Mesenchymal stem cell (in vitro differentiated cells and primary cell): ENCODE measurements at regions not wholly inside any gene's neighbourhood (a gene's known extent, or its start where the extent isn't known, plus 50 kb on each side); places are given as distances from the start of the nearest gene placed in this dataset.

Source experiments
- DNase-seq: peaks from one replicate; pipeline ENCODE4 v3.0.0-alpha.2; 2013
- H2AFZ ChIP-seq: one replicate; pipeline ENCODE4 v1.6.1; 2013; ENCODE audit warnings: low read depth, mild to moderate bottlenecking, control low read depth, inconsistent platforms, low read length, moderate library complexity
- H2AK5ac ChIP-seq: 2 replicates; pipeline ENCODE4 v1.6.1; 2013; ENCODE audit warnings: low read length, moderate library complexity, mild to moderate bottlenecking, inconsistent platforms; ENCODE audit not compliant: severe bottlenecking
- H2BK120ac ChIP-seq: one replicate; pipeline ENCODE4 v1.6.1; 2013; ENCODE audit warnings: low read depth, mild to moderate bottlenecking, inconsistent platforms, low read length, moderate library complexity
- H2BK12ac ChIP-seq, 2 experiments: one replicate each; pipeline ENCODE4 v1.6.1; 2013; ENCODE audit warnings: inconsistent platforms in 2 of 2, low read length in 2 of 2, mild to moderate bottlenecking in 2 of 2, moderate library complexity in 2 of 2, control low read depth in 1 of 2
- H2BK15ac ChIP-seq: one replicate; pipeline ENCODE4 v1.6.1; 2013; ENCODE audit warnings: mild to moderate bottlenecking, low read depth, inconsistent platforms; ENCODE audit not compliant: poor library complexity, severe bottlenecking
- H2BK5ac ChIP-seq: 2 replicates; pipeline ENCODE4 v1.6.1; 2013; ENCODE audit warnings: low read depth, mild to moderate bottlenecking, low read length, control low read depth, inconsistent platforms; ENCODE audit not compliant: poor library complexity, severe bottlenecking
- H3K14ac ChIP-seq, 2 experiments: one replicate each; pipeline ENCODE4 v1.6.1; 2013; ENCODE audit warnings: inconsistent platforms in 2 of 2, low read length in 2 of 2, control low read depth in 1 of 2, mild to moderate bottlenecking in 1 of 2, moderate library complexity in 1 of 2
- H3K18ac ChIP-seq, 2 experiments: one replicate each; pipeline ENCODE4 v1.6.1; 2013; ENCODE audit warnings: inconsistent platforms in 2 of 2, low read length in 2 of 2, control low read depth in 1 of 2, low read depth in 1 of 2, mild to moderate bottlenecking in 1 of 2
- H3K23ac ChIP-seq, 2 experiments: one replicate each; pipeline ENCODE4 v1.6.1; 2013; ENCODE audit warnings: inconsistent platforms in 2 of 2, low read length in 2 of 2, mild to moderate bottlenecking in 2 of 2, moderate library complexity in 2 of 2, control low read depth in 1 of 2
- H3K27ac ChIP-seq: 2 replicates; pipeline ENCODE4 v1.5.1; 2013; ENCODE audit warnings: mild to moderate bottlenecking, moderate library complexity, low read length, control low read depth, inconsistent platforms; ENCODE audit not compliant: poor library complexity, severe bottlenecking
- H3K27me3 ChIP-seq, 2 experiments: 2 replicates each; pipeline versions ENCODE4 v1.6.1 to v1.7.0; 2013; ENCODE audit warnings: low read length in 2 of 2, mild to moderate bottlenecking in 2 of 2, moderate library complexity in 2 of 2, control low read depth in 1 of 2, inconsistent platforms in 1 of 2; ENCODE audit not compliant: control insufficient read depth in 1 of 2, insufficient read depth in 1 of 2
- H3K36me3 ChIP-seq, 2 experiments: 2 replicates each; pipeline versions ENCODE4 v1.6.1 to v1.7.0; 2013; ENCODE audit warnings: low read length in 2 of 2, control low read depth in 1 of 2, inconsistent platforms in 1 of 2, low read depth in 1 of 2, mild to moderate bottlenecking in 1 of 2; ENCODE audit not compliant: insufficient read depth in 2 of 2, control insufficient read depth in 1 of 2
- H3K4ac ChIP-seq, 2 experiments: one replicate each; pipeline ENCODE4 v1.6.1; 2013; ENCODE audit warnings: inconsistent platforms in 2 of 2, low read length in 2 of 2, mild to moderate bottlenecking in 2 of 2, moderate library complexity in 2 of 2, control low read depth in 1 of 2, low read depth in 1 of 2
- H3K4me1 ChIP-seq: 2 replicates; pipeline ENCODE4 v1.6.1; 2013; ENCODE audit warnings: low read depth, low read length, control low read depth; ENCODE audit not compliant: control insufficient read depth, insufficient read depth
- H3K4me2 ChIP-seq: 2 replicates; pipeline ENCODE4 v1.6.1; 2013; ENCODE audit warnings: low read length, mild to moderate bottlenecking, inconsistent platforms; ENCODE audit not compliant: poor library complexity, severe bottlenecking
- H3K4me3 ChIP-seq, 2 experiments: 2 replicates each; pipeline versions ENCODE4 v1.5.1 to v1.7.0; 2013; ENCODE audit warnings: low read length in 2 of 2, mild to moderate bottlenecking in 2 of 2, control low read depth in 1 of 2, low read depth in 1 of 2; ENCODE audit not compliant: insufficient read depth in 1 of 2
- H3K79me1 ChIP-seq: replicated peaks from 2 replicates; pipeline ENCODE4 v1.6.1; 2013; ENCODE audit warnings: mild to moderate bottlenecking, control low read depth, low read length, inconsistent platforms; ENCODE audit not compliant: poor library complexity, severe bottlenecking
- H3K9ac ChIP-seq: 2 replicates; pipeline ENCODE4 v1.7.0; 2013; ENCODE audit warnings: mild to moderate bottlenecking, low read length, moderate library complexity
- H3K9me3 ChIP-seq: 2 replicates; pipeline ENCODE4 v1.7.0; 2013; ENCODE audit warnings: mild to moderate bottlenecking, low read length; ENCODE audit not compliant: control insufficient read depth
- H4K8ac ChIP-seq: one replicate; pipeline ENCODE4 v1.6.1; 2013; ENCODE audit warnings: inconsistent platforms, mild to moderate bottlenecking, low read length, moderate library complexity
- H4K91ac ChIP-seq: one replicate; pipeline ENCODE4 v1.6.1; 2013; ENCODE audit warnings: mild to moderate bottlenecking, low read length, inconsistent platforms
- WGBS: methylation state at CpG from one replicate; pipeline ENCODE4 v1.1.7; 2013; ENCODE audit warnings: mixed read lengths; 5-methylcytosine and 5-hydroxymethylcytosine counted together

GRCh38 chr10:4093438-4093837, 308.4 kb upstream of the KLF6 start:
- Histone ChIP-seq H3K4me3 (no peak overlapping the region), H3K27ac (no peak overlapping the region), H3K23ac (no peak overlapping the region), H2BK120ac (no peak overlapping the region), H3K79me1 (no peaks in the 10 kb centered on the region), H3K9me3 (no peaks in the 10 kb centered on the region), H2BK5ac (no peak overlapping the region), H3K27me3 (no peaks in the 10 kb centered on the region), H2AK5ac (no peak overlapping the region), H2BK15ac (no peak overlapping the region), H3K36me3 (no peaks in the 10 kb centered on the region), H4K91ac (no peak overlapping the region), H3K4ac (no peak overlapping the region), H3K4me1 (no peaks in the 10 kb centered on the region), H3K18ac (no peak overlapping the region), H3K9ac (no peak overlapping the region), H2AFZ (no peak overlapping the region), H3K14ac (no peak overlapping the region), H3K4me2 (no peak overlapping the region), H4K8ac (no peak overlapping the region), H2BK12ac (no peak overlapping the region)
- WGBS, result 57% methylated on average over 3 of the region's 5 CpGs
- DNase-seq, result no peak

- Histone ChIP-seq H2BK5ac (no peak overlapping the region), H3K27me3 (no peaks in the 10 kb centered on the region), H2AFZ (no peak overlapping the region), H3K18ac (no peak overlapping the region), H2BK12ac (no peak overlapping the region), H3K9ac (no peak overlapping the region), H2BK120ac (no peak overlapping the region), H3K14ac (no peak overlapping the region), H3K23ac (no peak overlapping the region), H3K79me1 (no peaks in the 10 kb centered on the region), H3K4me3 (no peak overlapping the region), H3K36me3 (no peaks in the 10 kb centered on the region), H3K27ac (no peak overlapping the region), H2BK15ac (no peak overlapping the region), H3K4ac (no peak overlapping the region), H3K4me1 (no peaks in the 10 kb centered on the region), H3K4me2 (no peak overlapping the region), H4K8ac (no peak overlapping the region), H3K9me3 (no peaks in the 10 kb centered on the region), H2AK5ac (no peak overlapping the region), H4K91ac (no peak overlapping the region)
- 98% methylated on average over 12 of the region's 14 CpGs for WGBS
- no peak for DNase-seq
Measured at GRCh38 chr10:4088354-4089066, 303.5 kb upstream of the KLF6 start.

GRCh38 chr10:4086131-4086898, 301.3 kb upstream of the KLF6 start:
- Histone ChIP-seq H3K4me1 (peaks cover 3% of the 10 kb centered on the region), H2AK5ac (no peak overlapping the region), H2BK15ac (no peak overlapping the region), H3K18ac (peak overlapping the region in 1 of 2 experiments; percentile 24), H2BK12ac (peak overlapping the region; percentile 38 to 88), H4K91ac (no peak overlapping the region), H2BK120ac (no peak overlapping the region), H4K8ac (no peak overlapping the region), H3K27me3 (no peaks in the 10 kb centered on the region), H3K4me3 (peak overlapping the region in 1 of 2 experiments; percentile 61), H3K27ac (no peak overlapping the region), H3K4ac (no peak overlapping the region), H2BK5ac (no peak overlapping the region), H3K23ac (no peak overlapping the region), H2AFZ (no peak overlapping the region), H3K79me1 (no peaks in the 10 kb centered on the region), H3K9ac (no peak overlapping the region), H3K9me3 (no peaks in the 10 kb centered on the region), H3K14ac (no peak overlapping the region), H3K36me3 (no peaks in the 10 kb centered on the region), H3K4me2 (no peak overlapping the region)
- 80% methylated on average over 13 of the region's 14 CpGs for WGBS
- DNase-seq, result no peak

- WGBS, result 17% methylated on average over 2 of the region's 2 CpGs
- no peak overlapping the region for H4K8ac ChIP-seq
- H3K4me2 ChIP-seq, result no peak overlapping the region
- H3K9me3 ChIP-seq, result no peaks in the 10 kb centered on the region
- peak overlapping the region in 1 of 2 experiments; percentile 1 for H3K4me3 ChIP-seq
- no peak overlapping the region for H3K27ac ChIP-seq
- H3K18ac ChIP-seq, result peak overlapping the region; percentile 60 to 67
- H2BK5ac ChIP-seq, result no peak overlapping the region
- no peak overlapping the region for H2BK120ac ChIP-seq
- H2AFZ ChIP-seq, result no peak overlapping the region
- H3K23ac ChIP-seq, result no peak overlapping the region
- H4K91ac ChIP-seq, result peak overlapping the region; percentile 67
- H3K27me3 ChIP-seq, result no peaks in the 10 kb centered on the region
- H3K14ac ChIP-seq, result peak overlapping the region in 1 of 2 experiments; percentile 77
- H3K9ac ChIP-seq, result peak overlapping the region; percentile 57
- peak; percentile 72 for DNase-seq
- no peaks in the 10 kb centered on the region for H3K79me1 ChIP-seq
- H2BK12ac ChIP-seq, result peak overlapping the region; percentile 18 to 69
- peak overlapping the region; percentile 17 to 26 for H3K4ac ChIP-seq
- H2BK15ac ChIP-seq, result no peak overlapping the region
- H3K4me1 ChIP-seq, result peaks cover 3% of the 10 kb centered on the region
- H3K36me3 ChIP-seq, result no peaks in the 10 kb centered on the region
- no peak overlapping the region for H2AK5ac ChIP-seq
Measured at GRCh38 chr10:4083509-4084003, 298.5 kb upstream of the KLF6 start.
